ENCODE measurements at regions not wholly inside any gene's neighbourhood (a gene's known extent, or its start where the extent isn't known, plus 50 kb on each side); places are given as distances from the start of the nearest gene placed in this dataset.

- H3K9me3 ChIP-seq (ENCODE audit: control insufficient read depth in 4 of 4, low read length in 3 of 4), result no peaks in the 10 kb centered on the region
- H3K9ac ChIP-seq (ENCODE audit: low read depth in 1 of 2, low read length in 2 of 2), result no peak overlapping the region
- H3K27me3 ChIP-seq (ENCODE audit: control insufficient read depth in 4 of 4, insufficient read depth in 4 of 4, low read length in 3 of 4), result no peaks in the 10 kb centered on the region
- H3K4me1 ChIP-seq (ENCODE audit: control insufficient read depth in 4 of 4, insufficient read depth in 4 of 4, low read length in 3 of 4), result no peaks in the 10 kb centered on the region
- DNase-seq (ENCODE audit: low spot score), result no peak
- 69% methylated on average over 2 of the region's 2 CpGs for WGBS
- no peaks in the 10 kb centered on the region for H3K36me3 ChIP-seq (ENCODE audit: control insufficient read depth in 4 of 4, insufficient read depth in 3 of 4, low read depth in 1 of 4, low read length in 3 of 4)
- H3K4me3 ChIP-seq (ENCODE audit: low read depth in 1 of 3, low read length in 3 of 3), result no peak overlapping the region
- TF ChIP-seq SP1 (IDR thresholded peaks at IDR 0.05), result no peak
- no peak for TF ChIP-seq RXRA (IDR thresholded peaks at IDR 0.05)
- no peak for TF ChIP-seq YY1 (IDR thresholded peaks at IDR 0.05)
- TF ChIP-seq TAF1 (conservative IDR thresholded peaks at IDR 0.05), result no peak
- no peak for TF ChIP-seq FOXA2 (IDR thresholded peaks at IDR 0.05)
- no peak overlapping the region for H3K27ac ChIP-seq (ENCODE audit: low read depth in 1 of 2, low read length in 2 of 2)
These were observed 249.1 kb downstream of the DNAJB9 start for GRCh38 chr7:108818742-108819141.

GRCh38 chr7:108824840-108825580 is 255.3 kb downstream of the DNAJB9 start:
- H3K9ac ChIP-seq (ENCODE audit: low read depth in 1 of 2, low read length in 2 of 2), result no peak overlapping the region
- H3K9me3 ChIP-seq (ENCODE audit: control insufficient read depth in 4 of 4, low read length in 3 of 4), result no peaks in the 10 kb centered on the region
- WGBS, result 61% methylated on average over 3 of the region's 3 CpGs
- TF ChIP-seq FOXA1 (IDR thresholded peaks at IDR 0.05), result no peak
- TF ChIP-seq YY1 (IDR thresholded peaks at IDR 0.05), result no peak
- no peak for TF ChIP-seq JUND (IDR thresholded peaks at IDR 0.05)
- no peak for TF ChIP-seq ZBTB33 (IDR thresholded peaks at IDR 0.05)
- no peak for TF ChIP-seq HNF4A (conservative IDR thresholded peaks at IDR 0.05)
- TF ChIP-seq SP1 (IDR thresholded peaks at IDR 0.05), result no peak
- no peak for TF ChIP-seq MAX (IDR thresholded peaks at IDR 0.05)
- no peak for TF ChIP-seq RXRA (IDR thresholded peaks at IDR 0.05)
- TF ChIP-seq FOXA2 (IDR thresholded peaks at IDR 0.05), result no peak
- TF ChIP-seq HNF4G (IDR thresholded peaks at IDR 0.05), result no peak
- no peak for TF ChIP-seq RAD21 (IDR thresholded peaks at IDR 0.05)
- TF ChIP-seq ATF3 (IDR thresholded peaks at IDR 0.05), result no peak
- no peak for TF ChIP-seq REST (IDR thresholded peaks at IDR 0.05)
- H3K4me1 ChIP-seq (ENCODE audit: control insufficient read depth in 4 of 4, insufficient read depth in 4 of 4, low read length in 3 of 4), result no peaks in the 10 kb centered on the region
- no peak overlapping the region for H3K4me3 ChIP-seq (ENCODE audit: low read depth in 1 of 3, low read length in 3 of 3)
- H3K27me3 ChIP-seq (ENCODE audit: control insufficient read depth in 4 of 4, insufficient read depth in 4 of 4, low read length in 3 of 4), result no peaks in the 10 kb centered on the region
- no peak for DNase-seq (ENCODE audit: low spot score)
- no peak overlapping the region for H3K27ac ChIP-seq (ENCODE audit: low read depth in 1 of 2, low read length in 2 of 2)
- no peaks in the 10 kb centered on the region for H3K36me3 ChIP-seq (ENCODE audit: control insufficient read depth in 4 of 4, insufficient read depth in 3 of 4, low read depth in 1 of 4, low read length in 3 of 4)

Measured in liver (tissue), 7 donors.